ENCODE measurements at regions not wholly inside any gene's neighbourhood (a gene's known extent, or its start where the extent isn't known, plus 50 kb on each side); places are given as distances from the start of the nearest gene placed in this dataset.

DNA sequence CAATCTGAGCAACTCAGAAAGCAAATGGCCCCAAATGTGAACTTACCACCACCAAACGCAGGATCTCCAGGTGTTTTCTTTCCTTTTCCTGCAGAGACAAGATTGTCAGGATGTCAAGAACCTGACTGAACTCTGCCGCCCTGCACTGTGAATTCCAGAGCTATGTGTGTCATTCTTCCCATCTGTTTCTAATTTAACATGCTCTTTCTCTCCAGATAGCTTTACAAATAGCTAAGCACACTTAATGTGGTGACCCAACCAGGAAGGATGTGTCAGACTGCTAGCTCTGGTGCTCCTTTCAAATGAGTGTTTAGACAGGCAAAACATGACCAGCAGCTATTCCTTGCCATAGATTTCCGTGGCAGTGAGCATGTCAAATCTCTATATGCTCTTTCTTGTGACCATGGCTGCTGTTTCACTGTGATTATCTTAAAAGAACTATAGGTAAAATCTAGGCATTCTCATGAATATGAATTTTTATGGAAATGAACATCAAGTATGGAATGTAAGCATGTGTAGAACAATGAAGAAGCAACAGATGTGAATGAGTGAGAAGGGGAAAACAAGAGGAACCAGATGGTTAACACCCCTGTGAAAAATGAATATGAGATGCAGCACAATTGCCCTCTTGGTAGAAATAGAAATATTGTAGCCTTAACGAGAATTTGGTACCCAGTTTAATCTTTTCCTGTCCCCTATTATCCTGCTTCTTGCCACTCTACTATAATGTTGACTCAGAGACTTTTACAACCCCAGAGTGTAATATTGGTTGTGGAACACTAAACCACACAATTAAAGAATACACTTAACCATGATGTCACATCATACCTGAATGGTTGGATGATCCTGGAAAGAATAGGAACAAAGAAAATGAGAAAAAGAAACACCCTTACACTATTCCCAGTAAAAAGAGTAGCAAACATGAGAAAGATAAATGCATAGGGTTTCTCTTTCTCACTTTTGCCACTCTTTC is 247.8 kb upstream of the DKK2 start:
- Mint-ChIP-seq H3K27me3 (peaks cover 0 to 7% (median 4%) of the 10 kb centered on the region in 5 donors), H3K27ac (no peak overlapping the region), H3K4me1 (peaks cover 0 to 1% (median 0%) of the 10 kb centered on the region in 7 donors), H3K4me3 (no peak overlapping the region), H3K9me3 (peaks cover 0 to 4% (median 0%) of the 10 kb centered on the region in 11 donors), H3K36me3 (no peaks in the 10 kb centered on the region)
- no peaks in the 10 kb centered on the region for H3K4me1 ChIP-seq (ENCODE audit: control insufficient read depth in 2 of 2, insufficient read depth in 2 of 2, low read length in 2 of 2)
- H3K4me3 ChIP-seq (ENCODE audit: low read length): no peak overlapping the region
- no peaks in the 10 kb centered on the region for H3K36me3 ChIP-seq (ENCODE audit: control insufficient read depth in 2 of 3, insufficient read depth in 3 of 3, low read length in 3 of 3)
- CTCF ChIA-PET: no interaction called here
- H3K9me3 ChIP-seq (ENCODE audit: control insufficient read depth in 2 of 3, low read length in 3 of 3): no peaks in the 10 kb centered on the region
- ATAC-seq: no peak
- H3K27me3 ChIP-seq (ENCODE audit: control insufficient read depth in 2 of 2, insufficient read depth in 2 of 2, low read length in 2 of 2): no peaks in the 10 kb centered on the region
- POLR2A ChIA-PET: no interaction called here
- no peak overlapping the region for H3K27ac ChIP-seq (ENCODE audit: low read depth, low read length)
- intact Hi-C loops (cut with micrococcal nuclease): no loop called here
- no peak for DNase-seq

DNA sequence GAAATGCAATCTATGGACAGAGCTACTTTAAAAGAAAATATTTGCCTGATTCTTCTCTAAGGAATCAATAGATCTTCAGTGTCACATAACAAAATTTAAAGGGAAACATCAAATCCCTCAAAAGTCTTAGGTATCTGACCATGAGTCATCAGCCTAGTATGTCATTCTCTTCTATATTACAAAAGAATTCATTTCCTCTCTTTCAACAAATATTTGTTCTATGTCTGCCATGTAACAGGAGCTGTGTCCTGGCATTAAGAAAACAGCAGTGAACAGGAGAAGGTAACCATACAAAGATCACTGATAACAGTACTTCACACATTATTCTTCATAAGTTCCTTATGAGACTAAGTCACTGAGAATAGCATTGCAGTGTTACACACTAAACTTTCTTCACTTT is 243.6 kb upstream of the DKK2 start:
- Histone ChIP-seq H3K27me3 (ENCODE audit: control insufficient read depth in 2 of 2, insufficient read depth in 2 of 2, low read length in 2 of 2) (peaks cover 0 to 3% of the 10 kb centered on the region in 2 donors), H3K27ac (ENCODE audit: low read depth, low read length) (no peak overlapping the region), H3K9me3 (ENCODE audit: control insufficient read depth in 2 of 3, low read length in 3 of 3) (no peaks in the 10 kb centered on the region), H3K36me3 (ENCODE audit: control insufficient read depth in 2 of 3, insufficient read depth in 3 of 3, low read length in 3 of 3) (no peaks in the 10 kb centered on the region), H3K4me3 (ENCODE audit: low read length) (no peak overlapping the region), H3K4me1 (ENCODE audit: control insufficient read depth in 2 of 2, insufficient read depth in 2 of 2, low read length in 2 of 2) (no peaks in the 10 kb centered on the region)
- Mint-ChIP-seq H3K36me3 (no peaks in the 10 kb centered on the region), H3K4me1 (peaks cover 0 to 1% (median 0%) of the 10 kb centered on the region in 7 donors), H3K9me3 (peaks cover 0 to 4% (median 0%) of the 10 kb centered on the region in 11 donors), H3K27me3 (peaks cover 0 to 7% (median 4%) of the 10 kb centered on the region in 5 donors), H3K27ac (no peak overlapping the region), H3K4me3 (no peak overlapping the region)
- intact Hi-C loops (cut with micrococcal nuclease): no loop called here
- CTCF ChIA-PET: interaction anchor here (0.6 kb wide), 1 partner anchor 84 kb away, joined by 6 read pairs; no protein-coding TSS in a partner anchor
- ATAC-seq: no peak
- DNase-seq: no peak
- POLR2A ChIA-PET: no interaction called here

GRCh38 chr4:107278791-107279483 is 242.8 kb upstream of the DKK2 start:
- intact Hi-C loops (cut with micrococcal nuclease): no loop called here
- ChIA-PET CTCF (no interaction called here), POLR2A (no interaction called here)
- DNase-seq (no peak), ATAC-seq (no peak)
- peaks cover 0 to 1% (median 0%) of the 10 kb centered on the region in 7 donors for H3K4me1 Mint-ChIP-seq
- H3K4me3 ChIP-seq (ENCODE audit: low read length): no peak overlapping the region
- H3K36me3 ChIP-seq (ENCODE audit: control insufficient read depth in 2 of 3, insufficient read depth in 3 of 3, low read length in 3 of 3): no peaks in the 10 kb centered on the region
- H3K36me3 Mint-ChIP-seq: no peaks in the 10 kb centered on the region
- H3K27ac Mint-ChIP-seq: no peak overlapping the region
- peaks cover 0 to 4% (median 0%) of the 10 kb centered on the region in 11 donors for H3K9me3 Mint-ChIP-seq
- H3K27ac ChIP-seq (ENCODE audit: low read depth, low read length): no peak overlapping the region
- H3K4me3 Mint-ChIP-seq: no peak overlapping the region
- H3K27me3 ChIP-seq (ENCODE audit: control insufficient read depth in 2 of 2, insufficient read depth in 2 of 2, low read length in 2 of 2): peaks cover 0 to 3% of the 10 kb centered on the region in 2 donors
- H3K27me3 Mint-ChIP-seq: peaks cover 0 to 7% (median 0%) of the 10 kb centered on the region in 5 donors
- no peaks in the 10 kb centered on the region for H3K9me3 ChIP-seq (ENCODE audit: control insufficient read depth in 2 of 3, low read length in 3 of 3)
- no peaks in the 10 kb centered on the region for H3K4me1 ChIP-seq (ENCODE audit: control insufficient read depth in 2 of 2, insufficient read depth in 2 of 2, low read length in 2 of 2)

- POLR2A ChIA-PET: no interaction called here
- Histone ChIP-seq H3K36me3 (ENCODE audit: control insufficient read depth in 2 of 3, insufficient read depth in 3 of 3, low read length in 3 of 3) (no peaks in the 10 kb centered on the region), H3K27ac (ENCODE audit: low read depth, low read length) (no peak overlapping the region), H3K4me3 (ENCODE audit: low read length) (no peak overlapping the region), H3K27me3 (ENCODE audit: control insufficient read depth in 2 of 2, insufficient read depth in 2 of 2, low read length in 2 of 2) (peaks cover 0 to 3% of the 10 kb centered on the region in 2 donors), H3K9me3 (ENCODE audit: control insufficient read depth in 2 of 3, low read length in 3 of 3) (no peaks in the 10 kb centered on the region), H3K4me1 (ENCODE audit: control insufficient read depth in 2 of 2, insufficient read depth in 2 of 2, low read length in 2 of 2) (no peaks in the 10 kb centered on the region)
- H3K4me1 Mint-ChIP-seq: no peaks in the 10 kb centered on the region
- DNase-seq (no peak), ATAC-seq (no peak)
- CTCF ChIA-PET: no interaction called here
- intact Hi-C loops (cut with micrococcal nuclease): no loop called here
- no peaks in the 10 kb centered on the region for H3K36me3 Mint-ChIP-seq
- H3K27ac Mint-ChIP-seq: no peak overlapping the region
- no peak overlapping the region for H3K4me3 Mint-ChIP-seq
- peaks cover 0 to 8% (median 4%) of the 10 kb centered on the region in 5 donors for H3K27me3 Mint-ChIP-seq
- peaks cover 0 to 3% (median 0%) of the 10 kb centered on the region in 11 donors for H3K9me3 Mint-ChIP-seq
These were observed 239.9 kb upstream of the DKK2 start for GRCh38 chr4:107276052-107276451.

DNA sequence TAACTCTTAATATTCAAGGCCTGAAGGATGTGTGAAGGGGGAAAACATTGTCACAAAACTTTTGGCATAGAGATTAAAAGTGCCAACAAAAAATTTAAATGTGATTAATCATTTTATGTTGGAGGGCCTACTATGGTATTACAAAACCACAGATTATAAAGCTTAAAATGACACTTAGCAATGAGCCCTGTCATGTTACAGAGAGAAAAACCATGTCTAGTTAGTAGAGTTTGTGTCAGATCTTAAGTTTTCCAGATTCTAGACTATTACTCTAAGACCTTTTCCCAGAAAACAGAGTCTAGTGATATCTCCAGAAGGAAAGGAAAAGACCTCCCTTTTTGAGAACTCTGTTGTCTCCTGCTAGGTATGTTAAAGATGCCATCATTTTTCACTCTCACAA is 239.1 kb upstream of the DKK2 start:
- intact Hi-C loops (cut with micrococcal nuclease): no loop called here
- no peak overlapping the region for H3K27ac ChIP-seq (ENCODE audit: low read depth, low read length)

DNA sequence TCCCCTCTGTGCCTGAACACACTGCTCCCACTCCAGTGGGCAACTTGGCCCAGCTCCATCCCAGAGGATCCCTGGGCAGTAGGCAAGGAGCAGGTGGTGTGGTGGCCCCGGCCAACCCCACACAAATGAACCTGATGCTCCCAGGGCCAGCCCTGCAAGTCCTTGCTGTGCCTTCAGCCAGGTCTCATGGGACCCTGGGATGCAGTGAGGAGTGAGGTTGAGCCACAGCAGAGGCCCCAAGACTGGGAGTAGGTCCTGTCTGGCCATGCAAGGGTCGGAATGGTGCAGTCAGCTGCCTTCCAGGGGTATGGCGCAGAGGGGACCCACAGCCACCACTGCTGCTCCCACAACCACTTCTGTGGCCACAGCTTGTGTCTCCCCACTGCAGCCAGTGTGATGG is 234.5 kb upstream of the DKK2 start:
- no peaks in the 10 kb centered on the region for H3K36me3 ChIP-seq (ENCODE audit: control insufficient read depth in 2 of 3, insufficient read depth in 3 of 3, low read length in 3 of 3)
- DNase-seq (no peak), ATAC-seq (no peak)
- H3K4me1 Mint-ChIP-seq: no peaks in the 10 kb centered on the region
- H3K27ac Mint-ChIP-seq: no peak overlapping the region
- H3K9me3 ChIP-seq (ENCODE audit: control insufficient read depth in 2 of 3, low read length in 3 of 3): no peaks in the 10 kb centered on the region
- H3K27me3 ChIP-seq (ENCODE audit: control insufficient read depth in 2 of 2, insufficient read depth in 2 of 2, low read length in 2 of 2): no peaks in the 10 kb centered on the region
- H3K9me3 Mint-ChIP-seq: peaks cover 0 to 3% (median 0%) of the 10 kb centered on the region in 11 donors
- H3K4me1 ChIP-seq (ENCODE audit: control insufficient read depth in 2 of 2, insufficient read depth in 2 of 2, low read length in 2 of 2): no peaks in the 10 kb centered on the region
- H3K36me3 Mint-ChIP-seq: no peaks in the 10 kb centered on the region
- intact Hi-C loops (cut with micrococcal nuclease): no loop called here
- peaks cover 0 to 8% (median 4%) of the 10 kb centered on the region in 5 donors for H3K27me3 Mint-ChIP-seq
- no peak overlapping the region for H3K27ac ChIP-seq (ENCODE audit: low read depth, low read length)
- H3K4me3 ChIP-seq (ENCODE audit: low read length): no peak overlapping the region
- H3K4me3 Mint-ChIP-seq: no peak overlapping the region
- ChIA-PET CTCF (no interaction called here), POLR2A (no interaction called here)

More for the DNA sequence above, 239.1 kb upstream of the DKK2 start:
- H3K4me1 Mint-ChIP-seq: no peaks in the 10 kb centered on the region
- H3K27me3 ChIP-seq (ENCODE audit: control insufficient read depth in 2 of 2, insufficient read depth in 2 of 2, low read length in 2 of 2): peaks cover 0 to 3% of the 10 kb centered on the region in 2 donors
- no peaks in the 10 kb centered on the region for H3K4me1 ChIP-seq (ENCODE audit: control insufficient read depth in 2 of 2, insufficient read depth in 2 of 2, low read length in 2 of 2)
- H3K4me3 ChIP-seq (ENCODE audit: low read length): no peak overlapping the region
- H3K9me3 Mint-ChIP-seq: peaks cover 0 to 3% (median 0%) of the 10 kb centered on the region in 11 donors
- ChIA-PET POLR2A (no interaction called here), CTCF (interaction anchor here (1.0 kb wide), 1 partner anchor 462 kb away, joined by 3 read pairs; no protein-coding TSS in a partner anchor)
- no peaks in the 10 kb centered on the region for H3K36me3 ChIP-seq (ENCODE audit: control insufficient read depth in 2 of 3, insufficient read depth in 3 of 3, low read length in 3 of 3)
- no peaks in the 10 kb centered on the region for H3K9me3 ChIP-seq (ENCODE audit: control insufficient read depth in 2 of 3, low read length in 3 of 3)
- DNase-seq: no peak
- no peak overlapping the region for H3K4me3 Mint-ChIP-seq
- no peaks in the 10 kb centered on the region for H3K36me3 Mint-ChIP-seq
- ATAC-seq: no peak
- peaks cover 0 to 8% (median 4%) of the 10 kb centered on the region in 5 donors for H3K27me3 Mint-ChIP-seq
- H3K27ac Mint-ChIP-seq: no peak overlapping the region
